A673 (cell line): ENCODE measurements at regions not wholly inside any gene's neighbourhood (a gene's known extent, or its start where the extent isn't known, plus 50 kb on each side); places are given as distances from the start of the nearest gene placed in this dataset.

ENCODE experiments used
- CTCF ChIP-seq: fragments of 300-800, 200-600 bp; sonication (generic); conservative IDR thresholded peaks from 2 replicates; pipeline ENCODE4 v1.5.1; 2017; ENCODE audit warnings: low read depth, mild to moderate bottlenecking, antibody characterized with exemption, low read length, moderate library complexity, mixed read lengths
- EZH2 ChIP-seq: fragments of 200-600 bp; sonication (generic); IDR thresholded peaks from 2 replicates; pipeline ENCODE4 v1.6.1; 2017; ENCODE audit warnings: borderline replicate concordance, low read depth, mild to moderate bottlenecking, mixed read lengths, antibody characterized with exemption, low read length; ENCODE audit not compliant: poor library complexity, severe bottlenecking

DNA sequence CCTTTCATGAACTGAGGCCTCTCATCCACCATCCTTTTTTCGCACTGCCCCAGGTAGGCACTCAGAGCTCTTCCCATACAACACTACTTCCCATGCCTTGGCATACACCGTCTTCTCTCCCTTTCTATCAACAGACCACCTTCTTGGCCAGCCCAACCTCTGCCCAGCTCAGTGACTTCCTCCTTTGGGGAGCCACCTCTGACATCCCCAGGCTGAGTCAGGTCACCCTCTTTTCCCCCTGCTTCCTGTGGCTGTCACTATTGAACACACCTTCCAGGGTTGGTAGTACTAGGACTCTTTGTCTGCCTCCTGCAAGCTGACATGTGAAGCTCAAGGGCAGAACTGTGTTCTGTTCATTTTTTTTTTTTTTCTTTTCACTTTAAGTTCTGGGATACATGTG, 283.2 kb downstream of the SETD4 start:
- TF ChIP-seq CTCF (no peak), EZH2 (no peak)
